Uterus (tissue), 3 donors: ENCODE measurements at regions not wholly inside any gene's neighbourhood (a gene's known extent, or its start where the extent isn't known, plus 50 kb on each side); places are given as distances from the start of the nearest gene placed in this dataset.
"Not testable (repeated sequence)": the region's sequence is repeated elsewhere in the genome, so short reads cannot be mapped to it uniquely, and the experiment has no call there.

Source experiments
- DNase-seq, 2 donors: peaks; one replicate each; pipeline ENCODE4 v3.0.0-alpha.2; 2019 to 2020
- H3K27ac ChIP-seq, 2 donors: fragments of 200-600 bp; sonication (generic); 1 replicate in 1 of 2; 2 replicates in 1 of 2; pipeline ENCODE4 v1.5.1; 2016 to 2018
- H3K27me3 ChIP-seq, 2 donors: fragments of 200-600 bp; sonication (generic); one replicate each; pipeline ENCODE4 v1.5.1; 2018 to 2019; ENCODE audit warnings: control low read depth in 1 of 2
- H3K36me3 ChIP-seq, 2 donors: fragments of 200-600 bp; sonication (generic); one replicate each; pipeline ENCODE4 v1.5.1; 2019; ENCODE audit warnings: control low read depth in 1 of 2
- H3K4me1 ChIP-seq, 2 donors: fragments of 200-600 bp; sonication (generic); one replicate each; pipeline ENCODE4 v1.5.1; 2018 to 2019; ENCODE audit warnings: control low read depth in 1 of 2
- H3K4me3 ChIP-seq, 2 donors: fragments of 200-600 bp; sonication (generic); 1 replicate in 1 of 2; 2 replicates in 1 of 2; pipeline ENCODE4 v1.5.1; 2018 to 2019; ENCODE audit warnings: mild to moderate bottlenecking in 1 of 2
- H3K9me3 ChIP-seq, 2 donors: fragments of 200-600 bp; sonication (generic); one replicate each; pipeline ENCODE4 v1.5.1; 2019; ENCODE audit warnings: control low read depth in 1 of 2
- POLR2A ChIP-seq, 2 donors: fragments of 450-650 bp; IDR thresholded peaks; one replicate each; pipeline ENCODE4 v1.6.1; 2016; ENCODE audit warnings: antibody characterized with exemption in 2 of 2, mild to moderate bottlenecking in 1 of 2, moderate library complexity in 1 of 2
- intact Hi-C: fragments of 100-400 bp; cut with DNase I; formaldehyde crosslinking; loops from one replicate; pipeline ENCODE4 v1.15.1; 2023; ENCODE audit warnings: low total_unique reads
- TF ChIP-seq, protein P1 (sequence below), 4 experiments: fragments of 200-600 bp in 2 of 4; fragments of 450-650 bp in 2 of 4; sonication (generic) in 2 of 4; IDR thresholded peaks; one replicate each; pipeline ENCODE4 v1.5.1; 2016 to 2019; ENCODE audit warnings: antibody characterized with exemption in 4 of 4, mild to moderate bottlenecking in 2 of 4, moderate library complexity in 1 of 4
- donor health status: DM: yes; HTN: yes; CAD: no.

DNA sequence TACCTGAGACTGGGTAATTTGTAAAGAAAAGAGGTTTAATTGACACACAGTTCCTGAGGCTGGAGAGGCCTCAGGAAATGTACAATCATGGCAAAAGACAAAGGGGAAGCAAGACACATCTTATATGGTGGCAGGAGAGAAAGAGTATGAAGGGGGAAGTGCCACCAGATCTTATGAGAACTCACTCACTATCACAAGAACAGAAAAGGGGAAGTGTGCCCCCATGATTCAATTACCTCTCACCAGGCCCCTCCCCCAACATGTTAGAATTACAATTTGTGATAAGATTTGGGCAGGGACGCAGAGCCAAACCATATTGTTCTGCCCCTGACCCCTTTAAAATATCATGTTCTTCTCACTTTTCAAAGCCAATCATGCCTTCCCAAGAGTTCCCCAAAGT is 744.2 kb upstream of the CDH18 start:
- H3K4me1 ChIP-seq, H3K4me3 ChIP-seq, H3K9me3 ChIP-seq, intact Hi-C loops, H3K27ac ChIP-seq, DNase-seq, H3K36me3 ChIP-seq, H3K27me3 ChIP-seq: not testable (repeated sequence)

DNA sequence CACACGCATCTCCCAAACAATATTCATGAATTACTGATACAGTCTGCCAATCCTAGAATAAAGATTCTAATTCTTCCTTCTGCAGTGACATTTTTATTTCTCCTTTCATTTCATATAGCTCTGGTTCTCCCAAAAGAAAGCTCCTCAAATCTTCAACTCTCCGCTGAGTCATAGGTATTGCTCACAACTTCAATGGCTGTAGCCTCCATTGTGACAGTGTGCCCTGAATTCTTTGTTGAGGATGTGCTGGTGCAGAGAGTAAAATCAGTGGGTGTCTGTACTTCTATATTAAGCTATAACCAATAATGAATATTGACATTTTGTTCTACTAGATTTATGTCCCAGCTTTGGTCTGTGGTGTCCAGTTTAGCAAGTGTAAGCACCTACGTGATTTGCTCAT is 733.3 kb upstream of the CDH18 start:
- H3K4me1 ChIP-seq, DNase-seq, H3K36me3 ChIP-seq, H3K27me3 ChIP-seq, intact Hi-C loops, H3K9me3 ChIP-seq, H3K4me3 ChIP-seq, H3K27ac ChIP-seq: not testable (repeated sequence)

DNA sequence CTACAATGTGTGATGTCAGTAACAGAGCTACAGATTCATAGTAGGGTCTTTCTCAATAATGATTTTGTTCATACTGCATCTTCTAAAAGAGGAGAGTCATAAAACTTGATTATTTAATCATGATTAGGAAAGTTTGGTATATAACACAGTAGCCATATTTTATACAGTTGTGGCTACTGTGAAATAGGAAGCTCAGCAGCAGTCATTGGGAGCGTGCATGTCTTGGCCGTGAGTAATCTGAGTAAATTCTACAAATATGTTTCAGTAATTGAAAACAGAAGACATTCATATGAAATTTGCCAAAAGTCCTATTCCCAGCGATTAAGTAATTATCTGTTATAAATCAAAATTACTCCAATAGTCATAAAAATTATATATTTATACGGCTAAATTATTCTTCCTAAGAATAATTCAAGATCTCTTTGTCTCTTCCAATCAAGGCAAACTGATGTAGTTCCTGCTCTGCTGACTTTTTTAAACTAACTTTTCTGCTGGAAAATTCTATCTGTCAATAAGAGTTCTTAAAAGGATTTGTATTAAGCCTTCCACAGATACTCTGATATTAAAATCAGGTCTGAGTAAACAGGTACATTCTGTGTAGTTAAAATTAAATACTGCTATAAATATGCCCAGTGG is 723.6 kb upstream of the CDH18 start:
- H3K4me1 ChIP-seq, intact Hi-C loops, H3K36me3 ChIP-seq, H3K4me3 ChIP-seq, DNase-seq, H3K9me3 ChIP-seq, H3K27ac ChIP-seq, H3K27me3 ChIP-seq: not testable (repeated sequence)

DNA sequence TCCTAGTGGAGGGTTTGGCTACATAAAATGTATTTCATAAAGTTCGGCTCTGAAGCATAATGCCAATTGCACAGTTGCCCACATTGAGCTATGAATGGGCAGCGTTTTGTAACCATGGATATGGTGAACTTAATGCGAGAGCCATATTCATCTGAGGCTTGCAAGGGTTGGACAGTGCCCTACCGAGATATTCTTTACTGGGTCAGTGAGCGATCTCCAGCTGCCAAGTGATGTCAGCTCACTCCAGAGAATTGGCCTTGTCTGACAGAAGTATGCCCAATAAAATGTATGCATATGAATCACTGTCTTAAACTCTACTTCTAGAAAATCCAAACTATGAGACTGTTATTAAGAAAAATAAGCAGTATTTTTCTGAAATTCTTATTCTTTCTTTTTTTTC is 719.6 kb upstream of the CDH18 start:
- not testable (repeated sequence) for H3K4me3 ChIP-seq

DNA sequence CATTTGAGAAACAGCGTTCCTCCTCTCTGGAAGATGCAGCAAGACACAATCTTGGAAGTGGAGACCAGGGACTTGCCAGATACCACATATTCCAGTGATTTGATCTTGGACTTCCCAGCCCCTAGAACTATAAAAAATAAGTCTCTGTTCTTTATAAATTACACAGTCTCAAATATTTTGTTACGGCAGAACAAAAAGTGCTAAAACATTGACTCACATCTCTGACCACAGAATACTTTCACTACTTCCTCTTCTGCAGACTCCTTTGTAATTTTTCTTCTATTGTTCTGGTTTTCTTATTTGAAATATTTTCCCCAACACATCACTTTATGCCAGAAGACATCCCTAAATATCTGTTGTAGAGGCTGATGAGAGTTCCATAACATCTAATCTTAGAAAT is 706.1 kb upstream of the CDH18 start:
- Histone ChIP-seq H3K27ac (no peak overlapping the region), H3K36me3 (no peaks in the 10 kb centered on the region), H3K9me3 (no peaks in the 10 kb centered on the region), H3K27me3 (no peaks in the 10 kb centered on the region), H3K4me3 (no peak overlapping the region), H3K4me1 (no peaks in the 10 kb centered on the region)
- intact Hi-C loops = no loop called here
- TF ChIP-seq POLR2A (IDR thresholded peaks at IDR 0.05) = no peak
- TF ChIP-seq, protein P1, sequence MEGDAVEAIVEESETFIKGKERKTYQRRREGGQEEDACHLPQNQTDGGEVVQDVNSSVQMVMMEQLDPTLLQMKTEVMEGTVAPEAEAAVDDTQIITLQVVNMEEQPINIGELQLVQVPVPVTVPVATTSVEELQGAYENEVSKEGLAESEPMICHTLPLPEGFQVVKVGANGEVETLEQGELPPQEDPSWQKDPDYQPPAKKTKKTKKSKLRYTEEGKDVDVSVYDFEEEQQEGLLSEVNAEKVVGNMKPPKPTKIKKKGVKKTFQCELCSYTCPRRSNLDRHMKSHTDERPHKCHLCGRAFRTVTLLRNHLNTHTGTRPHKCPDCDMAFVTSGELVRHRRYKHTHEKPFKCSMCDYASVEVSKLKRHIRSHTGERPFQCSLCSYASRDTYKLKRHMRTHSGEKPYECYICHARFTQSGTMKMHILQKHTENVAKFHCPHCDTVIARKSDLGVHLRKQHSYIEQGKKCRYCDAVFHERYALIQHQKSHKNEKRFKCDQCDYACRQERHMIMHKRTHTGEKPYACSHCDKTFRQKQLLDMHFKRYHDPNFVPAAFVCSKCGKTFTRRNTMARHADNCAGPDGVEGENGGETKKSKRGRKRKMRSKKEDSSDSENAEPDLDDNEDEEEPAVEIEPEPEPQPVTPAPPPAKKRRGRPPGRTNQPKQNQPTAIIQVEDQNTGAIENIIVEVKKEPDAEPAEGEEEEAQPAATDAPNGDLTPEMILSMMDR (IDR thresholded peaks at IDR 0.05) = no peak
- no peak for DNase-seq

More for the DNA sequence above, 719.6 kb upstream of the CDH18 start:
- H3K36me3 ChIP-seq, H3K27ac ChIP-seq, H3K4me1 ChIP-seq, DNase-seq, H3K9me3 ChIP-seq, H3K27me3 ChIP-seq, intact Hi-C loops: not testable (repeated sequence)

DNA sequence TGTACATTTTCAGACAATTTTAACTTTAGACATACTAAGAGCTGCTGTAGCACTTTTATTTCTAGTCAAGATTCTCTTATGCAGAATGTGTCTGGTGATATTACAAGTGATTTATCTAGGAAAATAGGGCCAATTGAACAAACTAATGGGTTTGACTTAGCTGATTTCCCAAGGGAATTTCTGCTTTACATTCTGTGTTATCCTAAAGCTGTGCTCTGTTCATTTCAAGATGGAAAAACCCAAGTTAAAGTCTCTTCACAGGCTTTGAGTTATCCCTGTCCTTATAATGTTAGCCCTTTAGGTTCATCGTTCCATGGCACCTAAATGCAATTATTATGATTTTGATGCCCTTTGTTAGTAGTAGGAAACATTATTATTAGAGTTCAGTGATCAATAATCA is 704.9 kb upstream of the CDH18 start:
- intact Hi-C loops = no loop called here
- Histone ChIP-seq H3K36me3 (no peaks in the 10 kb centered on the region), H3K4me1 (no peaks in the 10 kb centered on the region), H3K9me3 (no peaks in the 10 kb centered on the region), H3K4me3 (no peak overlapping the region), H3K27me3 (no peaks in the 10 kb centered on the region), H3K27ac (no peak overlapping the region)
- no peak for DNase-seq
- TF ChIP-seq, protein P1 (IDR thresholded peaks at IDR 0.05) = no peak
- no peak for TF ChIP-seq POLR2A (IDR thresholded peaks at IDR 0.05)

DNA sequence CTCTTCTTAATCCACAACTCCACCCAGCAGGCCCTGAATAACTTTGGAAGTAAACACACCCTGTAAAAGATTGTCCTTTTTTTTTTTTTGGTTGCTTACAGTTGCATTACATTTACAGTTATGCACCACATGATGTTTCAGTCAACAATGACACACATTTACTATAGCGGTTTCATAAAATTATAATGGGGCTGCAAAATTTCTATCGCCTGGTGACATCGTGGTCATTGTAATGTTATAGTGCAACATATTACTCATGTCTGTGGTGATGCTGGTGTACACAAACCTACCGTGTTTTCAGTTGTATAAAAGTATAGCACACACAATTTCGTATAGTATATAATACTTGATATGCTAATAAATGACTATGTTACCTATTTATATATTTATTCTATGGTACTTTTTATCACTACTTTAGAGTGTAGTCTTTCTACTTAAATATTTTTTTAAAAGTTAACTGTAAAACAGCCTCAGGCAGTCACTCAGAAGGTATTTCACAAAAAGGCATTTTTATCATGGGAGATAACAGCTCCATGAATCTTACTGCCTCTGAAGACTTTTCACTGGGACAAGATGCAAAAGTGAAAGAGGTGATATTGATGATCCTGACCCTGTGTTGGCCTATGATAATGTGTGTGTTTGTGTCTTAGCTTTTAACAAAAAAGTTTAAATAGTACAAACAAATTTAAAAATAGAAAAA is 695.4 kb upstream of the CDH18 start:
- no peak for DNase-seq
- intact Hi-C loops = no loop called here
- Histone ChIP-seq H3K36me3 (no peaks in the 10 kb centered on the region), H3K4me3 (no peak overlapping the region), H3K27ac (no peak overlapping the region), H3K9me3 (no peaks in the 10 kb centered on the region), H3K4me1 (no peaks in the 10 kb centered on the region), H3K27me3 (no peaks in the 10 kb centered on the region)
- no peak for TF ChIP-seq POLR2A (IDR thresholded peaks at IDR 0.05)
- TF ChIP-seq, protein P1 (IDR thresholded peaks at IDR 0.05) = no peak
